GM21619 (cell line): ENCODE measurements at regions not wholly inside any gene's neighbourhood (a gene's known extent, or its start where the extent isn't known, plus 50 kb on each side); places are given as distances from the start of the nearest gene placed in this dataset.
"Not testable (repeated sequence)": the region's sequence is repeated elsewhere in the genome, so short reads cannot be mapped to it uniquely, and the experiment has no call there.

Experiments used
- ATAC-seq: cut with Tn5 transposase; IDR thresholded peaks from one replicate; pipeline ENCODE4 v1.9.1; 2021; ENCODE audit not compliant: unreplicated experiment

DNA sequence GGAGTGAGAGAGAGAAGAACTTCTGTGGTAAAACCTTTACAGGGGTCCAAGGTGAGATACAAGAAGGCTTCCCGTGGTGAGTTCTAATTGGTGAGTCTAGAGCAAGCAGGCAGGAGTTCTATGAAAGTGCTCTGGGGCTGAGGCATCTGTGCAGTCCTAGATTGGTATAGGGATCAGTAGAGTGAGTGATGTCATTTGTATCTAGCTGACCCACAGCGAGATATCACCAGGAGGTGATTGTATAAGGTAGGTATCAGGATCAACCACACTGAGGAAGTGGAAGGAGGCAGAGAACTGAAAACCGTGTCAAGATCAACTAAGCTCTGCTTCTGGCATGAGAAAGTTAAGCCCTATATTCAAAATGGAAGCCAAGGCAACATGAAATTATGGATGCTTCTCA is 1648.9 kb upstream of the TMEFF2 start:
- no peak for ATAC-seq

DNA sequence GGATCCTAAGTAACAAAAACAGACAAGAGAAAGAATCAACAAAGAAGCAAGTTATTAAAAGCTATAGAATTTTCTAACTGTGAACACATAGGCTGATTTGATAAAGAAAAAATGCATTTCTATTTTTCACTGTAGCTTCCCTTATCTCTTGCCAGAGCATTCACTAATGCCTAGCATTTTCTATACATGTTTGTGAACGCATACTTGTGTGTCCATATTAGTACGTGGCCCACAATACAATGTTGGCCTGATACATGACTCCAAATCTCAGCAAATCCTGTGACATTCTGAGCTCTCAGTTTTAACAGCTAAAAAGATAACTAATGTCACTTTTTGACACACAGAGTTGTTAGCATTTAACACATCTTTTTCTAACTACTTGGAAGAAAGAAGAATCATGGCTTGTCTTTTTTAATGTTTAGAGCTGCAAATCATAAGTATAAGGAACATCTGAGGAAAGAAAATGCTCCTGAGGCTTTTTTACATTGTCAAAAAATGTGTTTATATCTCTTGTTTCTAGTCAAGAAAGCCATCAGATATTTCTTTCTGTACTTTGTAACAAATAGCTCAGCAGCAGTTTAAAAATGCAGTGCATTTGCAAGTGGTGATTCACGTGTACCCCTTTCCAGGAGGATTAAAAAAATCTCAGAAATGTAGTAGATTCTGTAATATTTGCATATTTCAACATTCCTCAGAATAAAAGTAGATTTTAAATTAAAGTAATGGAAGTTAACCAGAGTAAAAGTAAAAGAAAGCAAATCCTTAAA is 1646.8 kb upstream of the TMEFF2 start:
- ATAC-seq: no peak

DNA sequence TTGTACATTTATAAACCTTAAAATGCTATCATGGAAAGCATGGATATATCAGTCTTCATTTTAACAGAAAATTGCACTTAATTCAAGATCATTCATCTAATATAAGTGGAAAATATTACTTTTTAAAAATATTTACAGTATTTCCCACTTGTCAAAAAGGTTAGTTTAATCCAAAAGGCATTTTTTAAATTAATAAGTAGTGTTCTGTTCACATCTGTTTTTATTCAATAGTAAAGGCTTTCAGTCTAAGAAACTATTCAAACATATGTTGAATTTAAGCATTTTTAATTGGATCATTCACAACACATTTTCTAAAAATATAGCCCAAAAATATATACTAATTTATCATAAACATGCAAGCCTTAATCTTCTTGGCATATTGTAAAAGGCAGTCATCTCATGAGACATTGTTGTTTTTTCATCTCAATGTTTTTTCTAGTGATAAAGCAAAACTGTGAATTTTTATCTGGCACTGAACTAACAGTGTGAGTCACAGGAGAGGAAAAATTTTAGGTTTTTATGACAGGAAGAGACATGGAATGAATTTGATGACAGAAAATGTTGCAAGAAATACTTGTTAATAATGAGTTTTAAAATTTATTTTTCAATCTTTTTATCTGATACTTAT is 1642.5 kb upstream of the TMEFF2 start:
- no peak for ATAC-seq

DNA sequence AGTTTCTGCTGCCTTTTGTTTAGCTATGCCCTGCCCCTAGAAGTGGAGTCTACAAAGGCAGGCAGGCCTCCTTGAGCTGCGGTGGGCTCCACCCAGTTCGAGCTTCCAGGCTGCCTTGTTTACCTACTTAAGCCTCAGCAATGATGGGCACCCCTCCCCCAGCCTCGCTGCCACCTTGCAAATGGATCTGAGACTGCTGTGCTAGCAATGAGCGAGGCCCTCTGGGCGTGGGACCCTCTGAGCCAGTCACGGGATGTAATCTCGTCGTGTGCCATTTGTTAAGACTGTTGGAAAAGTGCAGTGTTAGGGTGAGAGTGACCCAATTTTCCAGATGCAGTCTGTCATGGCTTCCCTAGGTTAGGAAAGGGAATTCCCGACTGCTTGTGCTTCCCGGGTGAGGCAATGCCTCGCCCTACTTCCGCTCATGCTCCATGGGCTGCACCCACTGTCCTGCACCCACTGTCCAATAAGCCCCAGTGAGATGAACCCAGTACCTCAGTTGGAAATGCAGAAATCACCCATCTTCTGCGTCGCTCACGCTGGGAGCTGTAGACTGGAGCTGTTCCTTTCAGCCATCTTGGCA is 1641.8 kb upstream of the TMEFF2 start:
- ATAC-seq: not testable (repeated sequence)

DNA sequence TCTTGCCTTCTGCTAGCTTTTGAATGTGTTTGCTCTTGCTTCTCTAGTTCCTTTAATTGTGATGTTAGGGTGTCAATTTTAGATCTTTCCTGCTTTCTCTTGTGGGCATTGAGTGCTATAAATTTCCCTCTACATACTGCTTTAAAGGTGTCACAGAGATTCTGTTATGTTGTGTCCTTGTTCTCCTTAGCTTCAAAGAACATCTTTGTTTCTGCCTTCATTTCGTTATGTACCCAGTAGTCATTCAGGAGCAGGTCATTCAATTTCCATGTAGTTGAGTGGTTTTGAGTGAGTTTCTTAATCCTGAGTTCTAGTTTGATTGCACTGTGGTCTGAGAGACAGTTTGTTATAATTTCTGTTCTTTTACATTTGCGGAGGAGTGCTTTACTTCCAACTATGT is 1639.2 kb upstream of the TMEFF2 start:
- not testable (repeated sequence) for ATAC-seq

DNA sequence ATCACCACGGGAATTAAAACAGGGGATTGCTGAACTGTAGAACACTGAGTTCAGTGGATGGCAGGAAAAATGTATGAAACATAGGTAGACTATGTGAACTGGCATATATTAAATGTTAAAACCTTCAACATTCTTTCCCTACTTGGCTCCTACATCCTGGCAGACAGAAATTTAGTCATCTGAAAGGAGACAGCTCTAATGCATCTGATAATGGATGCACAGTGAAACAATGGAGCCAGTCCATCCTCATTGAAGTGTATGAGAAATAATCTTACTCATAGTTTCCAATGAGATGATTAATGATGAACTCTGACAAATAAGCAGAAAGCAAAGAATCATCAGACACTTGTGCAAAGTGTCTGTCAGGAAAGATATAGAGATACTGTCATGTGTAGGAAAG is 1629.7 kb upstream of the TMEFF2 start:
- ATAC-seq: no peak

DNA sequence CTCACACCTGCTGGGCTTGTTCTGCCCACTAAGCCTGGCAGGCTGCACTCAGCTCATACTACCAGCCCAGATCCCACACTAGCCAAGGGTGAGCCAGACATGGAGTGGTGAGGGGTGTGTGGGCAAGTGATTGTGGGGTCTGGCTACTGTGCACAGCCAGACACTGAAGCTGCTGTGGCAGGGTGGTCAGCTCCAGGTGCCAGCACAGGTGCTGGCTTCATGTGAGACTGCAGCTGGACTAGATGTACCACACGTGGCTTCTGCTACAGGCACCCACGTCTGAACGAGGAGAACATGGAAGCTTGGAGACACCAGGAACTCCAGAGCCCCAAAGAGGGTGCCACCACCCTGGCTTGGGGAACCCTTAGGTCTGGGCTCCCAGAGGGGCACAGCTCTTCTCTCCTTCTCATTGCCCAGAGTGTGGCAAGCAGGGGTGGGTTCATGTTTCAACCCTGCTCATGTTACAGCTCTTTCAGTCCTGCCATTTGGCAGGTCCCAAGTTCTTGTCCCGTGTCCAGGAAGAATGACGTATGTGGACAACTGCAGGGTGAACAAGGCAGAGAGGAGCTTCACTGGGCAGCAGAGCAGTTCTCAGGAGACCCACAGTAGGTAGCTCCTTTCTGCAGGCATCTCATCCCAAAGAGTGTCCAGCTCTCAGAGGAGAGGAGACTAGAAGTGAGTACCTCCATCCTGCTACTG is 1624.2 kb upstream of the TMEFF2 start:
- no peak for ATAC-seq

DNA sequence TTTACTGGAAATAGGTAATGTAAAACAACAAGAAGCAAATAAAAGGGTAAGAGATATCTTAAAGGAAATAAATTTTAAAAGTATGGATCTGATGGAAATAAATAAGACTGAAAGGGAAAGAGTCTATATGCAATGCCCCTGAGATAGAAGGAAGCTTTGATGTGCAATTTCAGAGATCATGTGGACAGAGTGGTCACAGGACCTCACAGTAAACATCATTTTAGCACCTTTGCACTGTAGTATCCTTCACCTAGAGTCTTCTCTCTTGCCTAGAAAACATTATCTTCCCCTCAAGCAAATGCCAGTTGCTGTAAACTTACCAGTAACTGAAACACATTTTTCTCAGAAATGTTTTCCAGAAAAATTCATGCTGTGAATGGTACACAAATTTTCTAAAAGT is 1621.3 kb upstream of the TMEFF2 start:
- ATAC-seq: no peak

DNA sequence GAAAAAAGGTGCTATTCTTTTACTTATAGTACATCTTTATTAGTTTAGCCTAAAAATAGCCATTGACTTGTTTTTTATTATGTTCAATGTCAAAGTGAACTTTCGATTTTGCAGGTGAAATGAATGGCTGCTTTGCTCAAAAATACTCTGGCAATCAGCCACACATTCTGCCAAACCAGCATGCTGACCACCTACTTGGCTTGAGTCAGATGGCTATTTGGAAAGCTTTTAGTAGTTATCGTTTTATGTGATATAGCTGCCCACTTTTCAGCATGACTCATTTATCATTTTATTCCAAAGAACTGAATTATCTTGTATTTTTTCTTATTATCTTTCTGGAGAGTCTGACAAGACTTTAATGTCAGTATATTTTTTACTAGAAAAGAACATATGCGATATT is 1615.8 kb upstream of the TMEFF2 start:
- no peak for ATAC-seq

DNA sequence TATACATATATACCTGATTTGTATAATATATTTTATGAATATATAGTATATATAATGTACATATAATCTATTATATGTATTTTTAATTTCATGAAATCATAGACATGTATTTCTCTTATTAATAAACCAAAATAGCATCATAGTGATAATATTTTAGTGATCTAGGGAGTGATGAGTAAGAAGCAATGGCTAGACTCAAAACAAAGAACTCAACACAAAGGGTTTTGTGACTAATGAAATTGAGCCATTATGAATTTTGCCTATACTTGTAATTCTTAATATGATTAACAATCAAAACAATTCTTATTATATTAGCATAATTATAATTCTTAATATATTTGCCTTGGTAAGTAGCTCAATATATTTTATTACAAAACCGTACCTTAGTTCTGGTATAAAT is 1614.1 kb upstream of the TMEFF2 start:
- no peak for ATAC-seq

DNA sequence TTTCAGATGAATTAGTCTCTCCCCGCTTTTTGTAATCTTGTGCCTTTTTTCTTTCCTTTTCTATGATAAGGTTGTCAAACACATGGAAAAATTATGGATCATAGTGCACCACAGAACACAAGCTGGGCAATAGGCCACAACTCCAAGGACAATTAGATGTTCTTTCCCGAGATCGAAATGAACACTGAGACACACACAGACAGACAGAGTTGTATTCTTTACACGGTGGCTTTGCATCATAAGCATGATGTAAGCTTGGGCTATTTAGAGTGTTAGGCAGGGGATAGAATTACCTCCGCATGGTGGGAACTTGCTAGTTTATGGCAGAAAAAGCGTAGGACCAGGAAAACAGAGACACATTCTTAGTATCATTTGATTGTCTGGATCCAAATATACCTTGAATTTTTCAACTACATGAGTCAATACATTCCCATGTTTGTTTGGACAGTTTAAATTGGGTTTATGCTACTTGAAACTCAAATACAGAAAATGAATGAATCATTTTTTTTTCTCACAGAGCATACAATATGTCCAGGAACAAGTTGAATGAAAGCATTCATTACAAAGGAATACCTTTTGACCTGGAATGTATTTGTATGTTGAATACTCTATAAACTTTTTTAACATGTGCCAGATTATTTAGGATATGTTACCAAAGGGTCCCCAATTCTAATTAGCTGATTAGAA is 1611.5 kb upstream of the TMEFF2 start:
- ATAC-seq: no peak

DNA sequence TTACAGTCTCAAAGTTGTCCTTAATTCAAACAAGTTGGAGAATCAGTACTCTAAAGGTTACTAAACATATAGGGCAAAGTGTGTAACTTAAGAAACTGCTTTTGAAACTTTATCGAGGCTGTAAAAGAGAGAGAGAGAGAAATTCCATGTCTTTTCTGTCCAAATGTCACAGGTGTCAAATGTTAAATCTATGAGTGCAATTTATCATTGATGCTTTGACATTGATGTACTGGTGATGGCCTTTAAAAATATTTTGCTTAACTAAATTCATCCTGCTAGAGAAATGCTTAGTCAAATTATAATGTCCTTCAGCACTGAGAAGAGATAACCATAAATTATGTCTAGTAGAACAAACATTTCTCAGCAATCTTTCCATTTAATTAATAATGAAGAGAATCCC is 1602.1 kb upstream of the TMEFF2 start:
- ATAC-seq: no peak

DNA sequence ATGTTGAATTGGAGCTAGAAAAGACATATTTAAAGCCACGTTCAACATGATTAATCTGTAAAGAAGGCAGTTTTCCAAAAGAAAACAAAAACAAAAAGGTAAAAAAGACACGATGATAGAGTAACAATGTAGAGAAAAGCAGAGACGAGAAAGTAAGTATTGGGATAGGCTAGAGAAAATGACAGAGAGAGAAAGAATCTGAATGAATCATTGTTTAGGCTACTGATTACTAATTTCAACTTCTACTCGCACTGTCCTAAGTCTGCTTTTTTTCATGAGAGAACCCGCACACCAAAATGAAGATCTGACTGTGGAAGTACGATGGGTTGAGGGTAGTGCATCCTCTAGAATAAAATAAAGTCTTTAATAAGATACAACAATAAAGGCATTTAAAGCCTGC is 1599.2 kb upstream of the TMEFF2 start:
- ATAC-seq: no peak

DNA sequence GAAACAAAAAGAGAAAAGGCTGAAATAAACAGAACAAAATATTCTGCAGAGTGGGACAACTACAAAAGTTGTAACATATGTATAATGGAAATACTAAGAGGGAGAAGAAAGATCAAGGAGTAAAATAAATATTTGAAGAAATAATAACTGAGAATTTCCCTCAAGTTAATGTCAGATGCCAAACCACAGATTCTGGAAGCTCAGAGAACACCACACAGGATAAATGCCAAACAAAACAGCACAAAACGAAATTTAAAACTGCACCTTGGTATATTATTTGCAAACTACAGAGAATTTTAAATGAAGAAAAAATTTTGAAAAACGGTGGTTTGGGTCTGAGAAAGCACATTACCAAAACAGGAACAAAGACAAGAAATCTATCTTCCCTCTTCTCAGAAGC is 1588.9 kb upstream of the TMEFF2 start:
- ATAC-seq: no peak

DNA sequence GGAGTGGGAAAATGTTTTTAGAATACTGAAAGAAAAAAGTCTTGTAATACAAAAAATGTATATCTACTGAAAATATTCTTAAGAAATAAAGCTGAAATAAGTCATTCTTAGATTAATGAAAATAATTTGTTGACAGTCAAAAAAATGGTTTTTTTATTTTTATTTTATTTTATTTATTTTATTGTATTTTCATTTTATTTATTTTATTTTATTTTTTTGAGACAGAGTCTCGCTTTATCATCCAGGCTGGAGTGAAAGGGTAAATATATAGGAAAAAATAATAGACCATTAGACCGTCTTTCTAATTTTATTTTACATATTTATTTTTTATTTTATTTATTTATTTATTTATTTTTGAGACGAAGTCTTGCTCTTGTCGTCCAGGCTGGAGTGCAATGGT is 1583.6 kb upstream of the TMEFF2 start:
- no peak for ATAC-seq

DNA sequence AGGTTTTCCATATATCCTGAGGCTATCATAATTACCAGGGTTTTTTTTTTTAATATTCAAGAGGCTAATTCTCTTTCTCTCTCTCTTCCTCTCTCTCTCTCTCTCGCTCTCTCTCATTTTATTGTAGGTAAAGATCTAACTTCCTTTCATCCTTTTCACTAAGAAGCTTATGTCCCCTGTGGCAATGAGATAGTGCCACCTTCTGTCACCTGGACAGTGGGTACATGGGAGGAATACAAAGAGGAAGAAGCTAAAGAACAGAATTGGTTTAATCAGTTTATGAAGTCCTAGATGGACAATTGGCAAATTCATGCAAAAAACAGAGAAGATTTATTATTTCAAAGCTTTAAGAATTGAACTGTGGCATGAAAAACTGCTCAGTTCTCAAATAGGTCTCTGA is 1582.3 kb upstream of the TMEFF2 start:
- no peak for ATAC-seq

DNA sequence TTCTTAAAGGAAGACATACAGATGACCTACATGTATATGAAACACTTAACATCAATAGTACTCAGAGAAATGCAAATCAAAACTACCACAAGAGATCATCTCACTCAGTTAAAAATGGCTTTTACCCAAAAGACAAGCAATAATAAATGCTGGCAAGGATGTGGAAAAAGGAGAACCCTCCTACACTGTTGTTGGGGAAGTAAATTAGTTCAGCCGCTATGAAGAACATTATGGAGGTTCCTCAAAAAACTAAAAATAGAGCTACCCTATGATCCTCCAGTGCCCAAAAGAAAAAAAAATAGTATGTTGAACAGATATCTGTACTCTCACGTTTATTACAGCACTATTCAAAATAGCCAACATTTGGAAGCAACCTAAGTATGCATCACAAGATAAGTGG is 1579.4 kb upstream of the TMEFF2 start:
- no peak for ATAC-seq

DNA sequence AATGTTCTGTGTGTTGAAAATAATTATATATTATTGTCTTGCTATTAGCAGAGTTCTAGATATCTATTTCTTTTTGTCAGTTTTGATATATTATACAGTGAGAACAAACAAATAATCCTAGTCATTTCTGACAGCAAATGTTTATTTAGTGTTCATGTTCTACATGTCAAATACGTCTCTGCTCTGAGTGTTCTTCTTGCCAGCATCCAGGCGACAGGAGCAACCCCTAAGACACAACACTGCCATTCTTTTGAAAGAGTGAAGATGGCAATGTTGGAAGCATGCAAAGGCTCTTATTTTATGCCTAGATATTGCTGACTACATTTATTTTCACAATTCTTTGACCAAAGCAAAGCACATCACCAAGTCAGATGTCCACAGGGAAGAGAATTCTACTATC is 1556.6 kb upstream of the TMEFF2 start:
- ATAC-seq: no peak

DNA sequence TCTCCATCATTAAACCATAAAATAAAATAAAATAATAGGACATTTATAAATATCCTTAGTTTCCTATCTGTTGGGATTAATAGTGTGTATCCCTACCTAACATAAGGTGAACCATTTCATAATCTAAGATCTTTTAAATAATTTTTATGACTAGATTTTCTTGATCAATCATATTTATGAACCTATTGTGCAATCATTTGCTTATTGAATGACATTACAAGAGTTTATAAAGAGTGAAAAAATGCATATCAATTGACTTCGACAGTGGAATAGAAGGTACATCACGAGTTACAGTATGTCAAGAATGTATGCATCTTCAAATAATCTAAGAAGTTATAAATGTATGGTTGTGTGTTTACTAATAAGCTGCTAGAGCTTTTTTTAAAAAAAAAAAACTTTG is 1554.8 kb upstream of the TMEFF2 start:
- ATAC-seq: no peak

DNA sequence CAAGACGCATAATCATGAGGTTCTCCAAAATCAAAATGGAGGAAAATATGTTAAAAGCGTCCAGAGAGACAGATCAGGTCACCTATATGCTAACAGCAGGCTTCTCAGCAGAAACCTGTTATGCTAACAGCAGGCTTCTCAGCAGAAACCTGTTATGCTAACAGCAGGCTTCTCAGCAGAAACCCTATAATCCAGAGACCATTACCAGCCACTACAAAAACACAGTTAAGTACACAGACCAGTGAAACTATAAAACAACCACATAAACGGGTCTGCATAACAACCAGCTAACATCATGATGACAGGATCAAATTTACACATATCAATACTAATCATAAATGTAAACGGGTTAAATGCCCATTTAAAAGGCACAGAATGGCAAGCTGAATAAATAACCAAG is 1548.4 kb upstream of the TMEFF2 start:
- no peak for ATAC-seq

DNA sequence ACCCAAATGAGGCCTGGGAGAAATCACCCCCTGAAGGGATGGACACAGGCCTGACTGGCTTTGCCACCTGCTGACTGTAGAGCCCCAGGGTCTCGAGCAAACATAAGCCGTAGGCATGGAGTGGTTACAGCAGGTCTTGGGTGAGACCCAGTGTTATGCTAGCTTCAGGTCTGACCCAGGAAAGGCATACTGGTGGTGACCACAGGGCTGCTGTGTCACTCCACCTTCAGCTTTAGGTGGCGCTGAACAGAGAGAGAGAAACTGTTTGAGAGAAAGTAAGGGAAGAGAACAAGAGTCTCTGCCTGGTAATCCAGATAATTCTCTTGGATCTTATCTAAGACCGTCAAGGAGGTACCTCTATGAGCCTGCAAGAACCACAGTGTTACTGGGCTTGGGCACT is 1544.2 kb upstream of the TMEFF2 start:
- ATAC-seq: no peak
